ENCODE measurements at regions not wholly inside any gene's neighbourhood (a gene's known extent, or its start where the extent isn't known, plus 50 kb on each side); places are given as distances from the start of the nearest gene placed in this dataset.

- no peak for TF ChIP-seq CTCF (IDR thresholded peaks at IDR 0.05)
- no peak for TF ChIP-seq EP300 (IDR thresholded peaks at IDR 0.05)
- no peak for TF ChIP-seq POLR2A (IDR thresholded peaks at IDR 0.05)
- TF ChIP-seq POLR2AphosphoS5 (IDR thresholded peaks at IDR 0.05), result no peak
- 58 to 78% methylated on average over 2 of the region's 2 CpGs for WGBS, 2 donors
- ATAC-seq (ENCODE audit: low FRiP score in 2 of 2), result no peak
- DNase-seq, result no peak
- no peaks in the 10 kb centered on the region for H3K36me3 ChIP-seq
- H3K4me1 ChIP-seq, result no peaks in the 10 kb centered on the region
- H3K4me3 ChIP-seq, result no peak overlapping the region
- no peak overlapping the region for H3K27ac ChIP-seq
- no peaks in the 10 kb centered on the region for H3K9me3 ChIP-seq
- no peaks in the 10 kb centered on the region for H3K27me3 ChIP-seq
Measured at GRCh38 chrX:148322906-148323305, 177.5 kb upstream of the AFF2 start.

DNA sequence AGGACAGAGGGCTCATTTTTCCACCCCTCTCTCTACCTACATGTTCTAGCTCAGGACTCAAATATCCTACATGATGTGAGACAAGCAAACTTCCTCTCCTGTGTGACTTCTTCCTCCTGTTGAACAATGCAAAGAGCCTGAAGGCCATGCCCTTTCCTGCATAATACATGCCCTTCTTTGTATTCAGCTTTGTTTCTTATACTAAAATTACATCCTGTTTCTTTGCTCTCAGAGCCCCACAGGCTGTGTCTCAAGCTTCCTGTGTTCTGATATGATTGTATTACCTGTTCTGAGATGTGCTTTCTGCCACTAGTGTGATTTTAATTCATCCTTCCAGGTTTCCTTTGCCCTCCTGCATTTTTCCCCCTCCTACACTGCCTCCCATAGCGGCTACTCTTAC, 166.4 kb upstream of the AFF2 start:
- WGBS, 2 donors, result 60 to 69% methylated on average over 1 of the region's 1 CpG
- Histone ChIP-seq H3K9me3 (no peaks in the 10 kb centered on the region), H3K36me3 (no peaks in the 10 kb centered on the region), H3K4me1 (no peaks in the 10 kb centered on the region), H3K4me3 (no peak overlapping the region), H3K27me3 (no peaks in the 10 kb centered on the region), H3K27ac (no peak overlapping the region)
- TF ChIP-seq POLR2AphosphoS5 (IDR thresholded peaks at IDR 0.05), result no peak
- no peak for ATAC-seq (ENCODE audit: low FRiP score in 2 of 2)
- no peak for DNase-seq

DNA sequence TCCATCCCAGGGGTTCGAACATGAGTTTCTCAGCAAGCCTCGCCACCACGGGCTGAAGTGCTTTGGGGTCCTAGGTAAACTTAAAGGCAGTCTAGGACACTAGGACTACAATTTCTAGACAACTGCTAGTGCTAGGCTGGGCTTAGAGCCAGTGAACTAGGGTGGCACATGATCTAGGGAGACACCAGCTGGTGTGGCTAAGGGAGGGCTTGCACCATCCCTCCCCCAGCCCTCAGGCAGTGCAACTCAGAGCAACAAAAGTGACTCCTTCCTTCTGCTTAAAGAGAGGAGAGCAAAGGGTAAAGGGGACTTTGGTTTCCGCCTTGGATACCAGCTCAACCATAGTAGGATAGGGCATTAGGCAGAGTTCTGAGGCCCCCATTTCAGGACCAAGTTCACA, 162.5 kb upstream of the AFF2 start:
- Histone ChIP-seq H3K4me1 (no peaks in the 10 kb centered on the region), H3K27ac (no peak overlapping the region), H3K4me3 (no peak overlapping the region), H3K36me3 (no peaks in the 10 kb centered on the region), H3K9me3 (no peaks in the 10 kb centered on the region), H3K27me3 (no peaks in the 10 kb centered on the region)
- TF ChIP-seq POLR2AphosphoS5 (IDR thresholded peaks at IDR 0.05), result no peak
- TF ChIP-seq EP300 (IDR thresholded peaks at IDR 0.05), result no peak
- no peak for TF ChIP-seq POLR2A (IDR thresholded peaks at IDR 0.05)
- TF ChIP-seq CTCF (IDR thresholded peaks at IDR 0.05), result no peak
- DNase-seq (no peak), ATAC-seq (ENCODE audit: low FRiP score in 2 of 2) (no peak)
- WGBS, 2 donors, result 82 to 90% methylated on average over 3 to 4 of the region's 4 CpGs

DNA sequence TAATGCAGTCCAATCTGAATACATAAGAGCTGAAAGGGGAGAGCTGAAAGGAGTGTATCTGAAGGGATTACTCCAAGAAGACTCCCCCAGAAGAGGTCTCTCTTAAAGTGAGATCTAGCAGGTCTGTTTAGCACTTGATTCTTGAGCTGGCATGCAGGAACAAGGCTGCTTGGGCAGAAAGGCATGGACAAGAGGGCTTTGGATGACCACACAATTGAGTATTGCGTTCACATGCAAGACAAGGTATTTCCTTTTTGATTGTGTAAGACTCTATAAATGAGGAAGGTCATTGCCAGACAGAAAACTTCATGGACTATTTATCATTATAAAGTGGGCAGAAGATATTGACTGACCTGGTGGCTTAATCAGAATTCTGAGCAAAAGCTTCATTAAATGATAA, 145.5 kb upstream of the AFF2 start:
- H3K27me3 ChIP-seq, result no peaks in the 10 kb centered on the region
- no peaks in the 10 kb centered on the region for H3K9me3 ChIP-seq
- DNase-seq (no peak), ATAC-seq (ENCODE audit: low FRiP score in 2 of 2) (no peak)
- H3K27ac ChIP-seq, result no peak overlapping the region
- 40 to 50% methylated on average over 1 of the region's 1 CpG for WGBS, 2 donors
- H3K4me3 ChIP-seq, result no peak overlapping the region
- no peak for TF ChIP-seq CTCF (IDR thresholded peaks at IDR 0.05)
- no peak for TF ChIP-seq POLR2AphosphoS5 (IDR thresholded peaks at IDR 0.05)
- TF ChIP-seq EP300 (IDR thresholded peaks at IDR 0.05), result no peak
- TF ChIP-seq POLR2A (IDR thresholded peaks at IDR 0.05), result no peak
- no peaks in the 10 kb centered on the region for H3K36me3 ChIP-seq
- no peaks in the 10 kb centered on the region for H3K4me1 ChIP-seq

DNA sequence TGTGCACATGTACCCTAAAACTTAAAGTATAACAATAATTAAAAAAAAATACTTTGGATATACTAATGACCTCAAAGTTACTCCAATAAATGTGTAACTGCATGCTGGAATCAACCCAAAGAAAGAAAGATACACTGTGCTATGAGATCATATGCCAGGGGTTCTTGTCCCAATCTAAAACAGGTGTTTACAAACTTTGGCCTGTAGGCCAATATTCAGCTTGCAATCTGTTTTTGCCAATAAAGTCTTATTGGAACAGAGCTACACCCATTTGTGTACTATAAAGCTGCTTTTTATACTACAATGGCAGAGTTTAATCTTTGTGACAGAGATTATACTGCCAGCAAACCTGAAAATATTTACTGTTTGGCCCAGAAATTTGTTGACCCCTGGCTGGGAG, 138.8 kb upstream of the AFF2 start:
- DNase-seq (no peak), ATAC-seq (ENCODE audit: low FRiP score in 2 of 2) (no peak)
- H3K27ac ChIP-seq, result no peak overlapping the region
- no peaks in the 10 kb centered on the region for H3K4me1 ChIP-seq
- no peak for TF ChIP-seq POLR2A (IDR thresholded peaks at IDR 0.05)
- TF ChIP-seq EP300 (IDR thresholded peaks at IDR 0.05), result no peak
- TF ChIP-seq CTCF (IDR thresholded peaks at IDR 0.05), result no peak
- TF ChIP-seq POLR2AphosphoS5 (IDR thresholded peaks at IDR 0.05), result no peak
- H3K36me3 ChIP-seq, result no peaks in the 10 kb centered on the region
- H3K9me3 ChIP-seq, result no peaks in the 10 kb centered on the region
- H3K4me3 ChIP-seq, result no peak overlapping the region
- H3K27me3 ChIP-seq, result no peaks in the 10 kb centered on the region
